GM18505 (cell line): ENCODE measurements at regions not wholly inside any gene's neighbourhood (a gene's known extent, or its start where the extent isn't known, plus 50 kb on each side); places are given as distances from the start of the nearest gene placed in this dataset.

Source experiments
- ATAC-seq: cut with Tn5 transposase; IDR thresholded peaks from one replicate; pipeline ENCODE4 v1.9.1; 2021; ENCODE audit not compliant: unreplicated experiment
- POLR2A ChIP-seq: IDR thresholded peaks from 4 replicates; pipeline ENCODE4 v1.6.1; 2011; ENCODE audit warnings: borderline replicate concordance; ENCODE audit not compliant: insufficient read depth, insufficient read length; ENCODE audit errors: extremely low read depth

DNA sequence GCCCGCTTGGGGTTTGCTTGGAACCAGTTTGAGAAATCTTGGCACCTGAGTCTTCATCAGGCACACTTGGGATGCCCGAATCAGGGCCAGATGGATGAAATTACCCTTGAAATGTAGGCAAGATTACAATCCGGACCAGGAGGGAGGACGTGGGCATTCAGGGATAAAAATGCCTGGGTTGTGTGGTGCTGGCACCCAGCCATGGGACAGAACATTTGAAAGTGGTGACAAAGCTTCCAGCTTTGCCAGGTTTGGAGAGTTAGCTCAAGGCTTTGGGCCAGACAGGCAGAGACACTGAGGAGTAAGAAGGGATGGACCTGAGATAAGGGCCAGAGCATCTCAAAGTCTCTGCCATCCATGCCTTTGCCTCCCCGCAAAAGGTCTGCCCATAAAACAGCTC is 182.2 kb downstream of the TTC32 start:
- no peak for TF ChIP-seq POLR2A

DNA sequence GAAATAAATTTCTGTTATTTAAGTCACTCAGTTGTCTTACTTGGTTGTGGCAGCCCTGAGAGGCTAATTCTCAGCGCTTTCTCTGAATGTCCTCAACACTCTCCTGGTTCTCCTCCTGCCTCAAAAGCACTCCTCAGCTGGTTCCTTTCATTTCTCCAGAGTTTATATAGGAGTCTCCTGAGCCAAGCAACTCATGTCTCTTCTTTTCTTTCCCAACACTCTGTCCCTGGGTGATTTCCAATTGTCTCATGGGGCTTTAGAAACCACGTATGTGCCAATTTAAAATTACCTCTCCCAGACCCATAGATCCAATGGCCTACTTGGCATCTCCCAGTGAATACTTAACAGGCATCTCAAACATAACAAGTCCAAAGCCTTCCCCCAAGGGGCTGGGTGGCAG is 184.3 kb downstream of the TTC32 start:
- TF ChIP-seq POLR2A: no peak
- no peak for ATAC-seq

More for the DNA sequence above, 182.2 kb downstream of the TTC32 start:
- no peak for ATAC-seq

GRCh38 chr2:19714926-19715325 is 186.9 kb downstream of the TTC32 start:
- no peak for ATAC-seq
- no peak for TF ChIP-seq POLR2A

DNA sequence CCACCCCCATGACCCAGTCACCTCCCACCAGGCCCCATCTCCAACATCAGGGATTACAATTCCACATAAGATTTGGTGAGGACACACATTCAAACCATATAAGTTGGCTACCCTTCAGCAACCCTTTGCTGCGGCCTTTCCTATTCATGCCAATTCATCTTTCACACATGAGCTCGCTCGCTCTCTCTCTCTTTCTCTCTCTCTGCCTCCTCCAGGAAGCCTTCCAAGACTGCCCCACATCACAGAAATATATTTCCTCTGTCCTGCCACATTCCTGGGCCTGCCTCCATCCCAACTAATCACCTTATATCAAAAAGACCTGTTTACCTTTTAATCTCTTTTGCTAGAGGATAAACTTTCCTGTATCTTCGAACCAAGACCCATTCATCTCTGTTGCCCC is 188.9 kb downstream of the TTC32 start:
- ATAC-seq: no peak
- no peak for TF ChIP-seq POLR2A

GRCh38 chr2:19711470-19712372 is 190.1 kb downstream of the TTC32 start:
- no peak for TF ChIP-seq POLR2A
- no peak for ATAC-seq

DNA sequence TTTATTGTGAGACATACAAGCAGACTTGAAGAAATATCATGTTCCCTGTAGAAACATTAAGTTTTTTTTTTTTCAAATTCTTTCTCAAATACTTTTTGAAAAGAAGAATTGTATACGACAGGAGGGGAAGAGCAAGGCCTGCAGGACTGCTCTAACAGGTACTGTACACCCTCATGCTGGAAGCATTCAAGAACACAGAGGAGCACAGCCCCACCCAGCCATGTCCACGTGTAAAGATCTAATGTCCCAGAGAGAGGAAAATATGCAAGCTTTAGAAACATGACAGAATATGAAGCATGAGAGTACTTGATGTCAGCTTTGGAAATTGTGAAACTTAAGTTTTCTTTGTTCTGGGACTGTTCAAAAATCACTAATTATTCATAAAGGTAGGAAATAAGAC is 191.6 kb downstream of the TTC32 start:
- TF ChIP-seq POLR2A: no peak
- no peak for ATAC-seq

DNA sequence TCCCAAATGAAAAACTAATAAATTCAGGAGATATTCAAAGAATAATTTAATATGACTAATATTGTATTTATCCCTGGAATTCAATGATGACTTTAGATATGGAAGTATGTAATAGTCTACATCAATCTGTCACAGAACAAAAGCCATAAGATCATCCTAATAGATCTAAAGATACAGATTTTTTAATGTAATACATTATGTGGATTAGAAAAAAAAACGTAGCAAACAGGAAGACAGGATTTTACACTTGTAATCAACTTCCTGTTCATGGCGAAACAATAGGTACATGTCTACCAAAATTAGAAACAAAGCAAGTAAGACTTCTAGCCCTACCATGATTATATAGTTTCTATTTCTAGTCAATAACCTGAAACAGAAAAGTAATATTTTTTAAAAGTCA is 192.2 kb downstream of the TTC32 start:
- TF ChIP-seq POLR2A: no peak
- ATAC-seq: no peak

- ATAC-seq: no peak
- TF ChIP-seq POLR2A: no peak
These were observed 193.0 kb downstream of the TTC32 start for GRCh38 chr2:19708776-19709175.

- ATAC-seq: no peak
- no peak for TF ChIP-seq POLR2A
These were observed 195.5 kb downstream of the TTC32 start for GRCh38 chr2:19706332-19706731.

DNA sequence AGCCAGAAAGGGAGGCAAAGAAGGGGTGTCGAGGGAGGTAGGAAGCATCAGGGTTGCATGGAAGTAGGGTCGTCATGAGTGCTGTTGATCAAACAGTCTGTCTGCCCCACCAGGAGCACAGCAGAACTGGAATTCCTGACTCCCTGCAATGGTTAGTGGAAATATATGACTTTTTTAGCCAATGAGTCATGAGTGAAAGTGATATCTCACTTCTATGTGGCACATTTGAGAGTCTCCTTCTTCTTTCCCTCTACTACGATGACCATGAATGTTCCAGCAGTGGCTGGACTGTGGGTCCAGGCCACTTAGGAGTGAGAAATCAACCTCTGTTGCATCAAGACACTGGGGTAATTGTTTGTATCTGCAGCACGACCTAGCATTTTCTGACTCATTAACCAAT is 199.5 kb downstream of the TTC32 start:
- TF ChIP-seq POLR2A: no peak
- ATAC-seq: no peak

- ATAC-seq: no peak
- TF ChIP-seq POLR2A: no peak
These were observed 200.8 kb downstream of the TTC32 start for GRCh38 chr2:19700861-19701585.

GRCh38 chr2:19697131-19697530 is 204.7 kb downstream of the TTC32 start:
- no peak for ATAC-seq
- no peak for TF ChIP-seq POLR2A

DNA sequence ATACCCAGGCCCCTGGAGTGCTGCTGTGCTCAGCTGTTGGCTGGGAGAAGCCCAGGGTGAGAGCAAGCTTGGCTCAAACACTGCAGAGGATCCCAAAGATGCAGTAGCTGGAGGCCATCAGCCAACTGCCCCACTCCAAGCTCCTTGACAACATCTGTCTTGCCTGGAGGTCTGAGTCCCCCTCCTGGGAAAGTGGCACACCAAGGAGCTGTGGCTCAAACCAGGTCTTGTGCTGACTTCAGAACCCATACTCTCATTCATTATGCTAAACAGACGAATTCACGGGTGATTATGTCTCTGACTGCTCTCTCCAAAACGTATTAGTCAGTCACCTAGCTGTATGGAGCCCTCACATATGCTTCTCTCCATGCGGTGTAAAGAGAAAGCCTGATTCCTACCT is 206.1 kb downstream of the TTC32 start:
- no peak for ATAC-seq
- no peak for TF ChIP-seq POLR2A

DNA sequence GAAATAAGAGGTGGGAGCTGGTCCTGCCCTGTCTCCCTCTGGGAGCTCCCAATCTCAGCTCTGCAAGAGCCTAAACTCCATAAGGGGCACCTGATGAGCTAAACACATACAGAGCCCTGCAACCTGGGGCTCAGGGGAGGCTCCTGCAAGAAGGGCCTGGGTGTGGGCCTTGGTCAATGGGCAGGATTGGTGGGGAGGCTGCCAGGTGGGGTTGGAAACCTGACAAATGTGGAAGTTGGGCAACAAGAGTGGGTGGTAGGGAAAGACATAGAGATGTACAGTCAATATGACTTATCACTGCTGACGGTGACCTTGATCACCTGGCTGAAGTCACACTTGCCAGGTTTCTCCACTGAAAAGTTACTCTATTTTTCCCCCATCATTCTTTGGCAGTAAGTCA is 209.9 kb downstream of the TTC32 start:
- no peak for ATAC-seq
- TF ChIP-seq POLR2A: no peak
